ENCODE measurements at regions not wholly inside any gene's neighbourhood (a gene's known extent, or its start where the extent isn't known, plus 50 kb on each side); places are given as distances from the start of the nearest gene placed in this dataset.
"Not testable (repeated sequence)": the region's sequence is repeated elsewhere in the genome, so short reads cannot be mapped to it uniquely, and the experiment has no call there.

GRCh38 chr6:11450037-11450436, 87.5 kb upstream of the TMEM170B start:
- no peak for DNase-seq
- H3K36me3 ChIP-seq: no peaks in the 10 kb centered on the region
- intact Hi-C loops (cut with DNase I; ENCODE audit: low total_unique reads): no loop called here
- WGBS, 5 donors: 73 to 94% (median 80%) methylated on average over 2 of the region's 2 CpGs
- TF ChIP-seq EP300 (IDR thresholded peaks at IDR 0.05): no peak
- no peak for TF ChIP-seq POLR2AphosphoS5 (IDR thresholded peaks at IDR 0.05)
- no peak for TF ChIP-seq CTCF (IDR thresholded peaks at IDR 0.05)
- TF ChIP-seq POLR2A (IDR thresholded peaks at IDR 0.05): no peak
- no peaks in the 10 kb centered on the region for H3K9me3 ChIP-seq
- no peak overlapping the region for H3K27ac ChIP-seq
- no peaks in the 10 kb centered on the region for H3K27me3 ChIP-seq
- no peaks in the 10 kb centered on the region for H3K4me1 ChIP-seq
- H3K4me3 ChIP-seq: no peak overlapping the region

- no peaks in the 10 kb centered on the region for H3K36me3 ChIP-seq
- no peaks in the 10 kb centered on the region for H3K4me1 ChIP-seq
- intact Hi-C loops (cut with DNase I; ENCODE audit: low total_unique reads): no loop called here
- TF ChIP-seq CTCF (IDR thresholded peaks at IDR 0.05): no peak
- TF ChIP-seq POLR2AphosphoS5 (IDR thresholded peaks at IDR 0.05): no peak
- H3K27ac ChIP-seq: no peak overlapping the region
- no peaks in the 10 kb centered on the region for H3K9me3 ChIP-seq
- 80 to 92% (median 87%) methylated on average over 2 of the region's 2 CpGs for WGBS, 5 donors
- no peaks in the 10 kb centered on the region for H3K27me3 ChIP-seq
- no peak for DNase-seq
- H3K4me3 ChIP-seq: no peak overlapping the region
Observed at GRCh38 chr6:11449408-11449807, 88.1 kb upstream of the TMEM170B start.

- Histone ChIP-seq H3K36me3 (no peaks in the 10 kb centered on the region), H3K27me3 (no peaks in the 10 kb centered on the region), H3K9me3 (no peaks in the 10 kb centered on the region), H3K4me1 (no peaks in the 10 kb centered on the region), H3K27ac (no peak overlapping the region), H3K4me3 (no peak overlapping the region)
- TF ChIP-seq EP300 (IDR thresholded peaks at IDR 0.05): no peak
- no peak for TF ChIP-seq POLR2A (IDR thresholded peaks at IDR 0.05)
- no peak for TF ChIP-seq CTCF (IDR thresholded peaks at IDR 0.05)
- DNase-seq: no peak
- intact Hi-C loops (cut with DNase I; ENCODE audit: low total_unique reads): no loop called here
Observed at GRCh38 chr6:11448038-11448437, 89.5 kb upstream of the TMEM170B start.

GRCh38 chr6:11447265-11447664, 90.3 kb upstream of the TMEM170B start:
- no peak for TF ChIP-seq POLR2AphosphoS5 (IDR thresholded peaks at IDR 0.05)
- no peak for TF ChIP-seq CTCF (IDR thresholded peaks at IDR 0.05)
- no peak for TF ChIP-seq EP300 (IDR thresholded peaks at IDR 0.05)
- TF ChIP-seq POLR2A (IDR thresholded peaks at IDR 0.05): no peak
- Histone ChIP-seq H3K4me3 (no peak overlapping the region), H3K36me3 (no peaks in the 10 kb centered on the region), H3K27ac (no peak overlapping the region), H3K9me3 (no peaks in the 10 kb centered on the region), H3K4me1 (no peaks in the 10 kb centered on the region), H3K27me3 (no peaks in the 10 kb centered on the region)
- DNase-seq: no peak
- intact Hi-C loops (cut with DNase I; ENCODE audit: low total_unique reads): no loop called here
- 90 to 100% (median 95%) methylated on average over 1 of the region's 1 CpG for WGBS, 5 donors

GRCh38 chr6:11445146-11445545, 92.4 kb upstream of the TMEM170B start:
- TF ChIP-seq POLR2AphosphoS5 (IDR thresholded peaks at IDR 0.05) (no peak), POLR2A (IDR thresholded peaks at IDR 0.05) (no peak), EP300 (IDR thresholded peaks at IDR 0.05) (no peak), CTCF (IDR thresholded peaks at IDR 0.05) (no peak)

GRCh38 chr6:11443125-11443524, 94.4 kb upstream of the TMEM170B start:
- H3K27me3 ChIP-seq; intact Hi-C loops (cut with DNase I; ENCODE audit: low total_unique reads); DNase-seq; H3K4me3 ChIP-seq; H3K4me1 ChIP-seq; H3K36me3 ChIP-seq; H3K27ac ChIP-seq; H3K9me3 ChIP-seq: not testable (repeated sequence)
- WGBS, 5 donors: 91 to 97% (median 95%) methylated on average over 1 of the region's 1 CpG

More at GRCh38 chr6:11445146-11445545, 92.4 kb upstream of the TMEM170B start:
- no peaks in the 10 kb centered on the region for H3K4me1 ChIP-seq
- H3K9me3 ChIP-seq: no peaks in the 10 kb centered on the region
- no peaks in the 10 kb centered on the region for H3K36me3 ChIP-seq
- no peak overlapping the region for H3K27ac ChIP-seq
- no peak overlapping the region for H3K4me3 ChIP-seq
- WGBS, 5 donors: 94 to 100% (median 96%) methylated on average over 2 of the region's 2 CpGs
- intact Hi-C loops (cut with DNase I; ENCODE audit: low total_unique reads): no loop called here
- no peak for DNase-seq
- no peaks in the 10 kb centered on the region for H3K27me3 ChIP-seq

Measured in stomach (tissue), 8 donors.